ENCODE measurements at regions not wholly inside any gene's neighbourhood (a gene's known extent, or its start where the extent isn't known, plus 50 kb on each side); places are given as distances from the start of the nearest gene placed in this dataset.

DNA sequence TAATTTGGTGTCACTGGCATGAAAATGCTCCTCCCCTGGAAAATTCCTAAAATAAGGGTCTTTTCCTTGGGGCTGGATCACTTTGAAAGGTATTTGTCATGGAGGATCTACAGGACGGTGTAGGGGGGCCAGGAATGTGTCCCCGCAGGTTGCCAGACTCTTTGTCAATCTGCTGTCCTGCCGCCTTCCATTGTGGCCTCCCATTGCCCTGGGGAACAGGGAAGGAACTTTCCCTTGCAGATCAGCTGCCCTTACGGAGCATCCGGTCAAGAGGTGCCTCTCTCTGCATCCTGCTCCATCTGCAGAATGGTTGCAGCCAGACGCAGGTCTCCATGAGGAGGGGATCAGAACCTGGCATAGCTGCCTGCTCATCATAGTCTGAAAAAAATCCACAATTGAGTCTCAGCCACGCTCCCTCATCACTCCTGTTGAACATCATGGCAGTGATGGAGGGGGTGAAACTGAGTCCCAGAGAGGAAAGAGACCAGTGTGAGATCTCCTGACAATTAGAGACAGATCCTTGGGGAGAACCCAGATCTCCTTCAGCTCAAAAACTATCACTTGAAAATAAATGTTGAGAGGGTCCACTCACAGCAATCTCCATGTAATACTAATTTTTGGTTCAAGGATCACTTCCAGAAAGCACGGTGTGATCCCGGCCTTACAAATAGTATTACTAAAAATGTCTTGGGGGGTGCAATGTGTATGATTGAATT is 244.8 kb downstream of the MYCN start:
- Mint-ChIP-seq H3K4me3 (no peak overlapping the region), H3K4me1 (no peaks in the 10 kb centered on the region), H3K9me3 (ENCODE audit: insufficient read depth) (no peaks in the 10 kb centered on the region), H3K27me3 (peaks cover 20% of the 10 kb centered on the region), H3K27ac (no peak overlapping the region)
- WGBS (ENCODE audit: insufficient coverage): 89% methylated on average over 6 of the region's 9 CpGs
- Histone ChIP-seq H3K79me2 (ENCODE audit: control insufficient read depth, insufficient read depth, low read length) (no peaks in the 10 kb centered on the region), H3K4me1 (ENCODE audit: control insufficient read depth in 2 of 2, insufficient read depth in 2 of 2, low read length in 2 of 2) (no peaks in the 10 kb centered on the region), H3K4me3 (ENCODE audit: control extremely low read depth in 1 of 5, extremely low read depth in 1 of 5, insufficient read depth in 1 of 5, low read depth in 2 of 5, low read length in 4 of 5) (no peak overlapping the region), H3K9ac (ENCODE audit: low read length) (no peak overlapping the region), H4K20me1 (ENCODE audit: control insufficient read depth, insufficient read depth, low read length, poor library complexity, severe bottlenecking) (no peaks in the 10 kb centered on the region), H3K27ac (ENCODE audit: low read length in 2 of 2) (no peak overlapping the region), H2AFZ (ENCODE audit: insufficient read depth, low read depth, low read length, poor library complexity, severe bottlenecking) (no peak overlapping the region), H3K36me3 (replicated peaks in 1 of 2; ENCODE audit: control extremely low read depth in 1 of 2, control insufficient read depth in 1 of 2, extremely low read depth in 1 of 2, insufficient read depth in 2 of 2, low read length in 1 of 2) (no peaks in the 10 kb centered on the region), H3K27me3 (replicated peaks in 1 of 4; ENCODE audit: control extremely low read depth in 1 of 4, control insufficient read depth in 3 of 4, insufficient read depth in 4 of 4, low read length in 3 of 4) (no peaks in the 10 kb centered on the region), H3K4me2 (replicated peaks; ENCODE audit: low read depth, low read length, poor library complexity, severe bottlenecking) (no peak overlapping the region), H3K9me3 (ENCODE audit: control extremely low read depth in 1 of 3, control insufficient read depth in 2 of 3, insufficient read depth in 1 of 3, low read length in 2 of 3) (peaks cover 0 to 6% (median 0%) of the 10 kb centered on the region in 3 donors)
- ATAC-seq (ENCODE audit: low read depth) (no peak), DNase-seq (no peak)
- intact Hi-C loops (cut with micrococcal nuclease): no loop called here
- ChIA-PET POLR2A (no interaction called here), CTCF (no interaction called here)
- no peak for TF ChIP-seq EZH2 (IDR thresholded peaks at IDR 0.05; ENCODE audit: borderline replicate concordance, insufficient read depth, low read depth, low read length, poor library complexity, severe bottlenecking)
- TF ChIP-seq, protein P1, sequence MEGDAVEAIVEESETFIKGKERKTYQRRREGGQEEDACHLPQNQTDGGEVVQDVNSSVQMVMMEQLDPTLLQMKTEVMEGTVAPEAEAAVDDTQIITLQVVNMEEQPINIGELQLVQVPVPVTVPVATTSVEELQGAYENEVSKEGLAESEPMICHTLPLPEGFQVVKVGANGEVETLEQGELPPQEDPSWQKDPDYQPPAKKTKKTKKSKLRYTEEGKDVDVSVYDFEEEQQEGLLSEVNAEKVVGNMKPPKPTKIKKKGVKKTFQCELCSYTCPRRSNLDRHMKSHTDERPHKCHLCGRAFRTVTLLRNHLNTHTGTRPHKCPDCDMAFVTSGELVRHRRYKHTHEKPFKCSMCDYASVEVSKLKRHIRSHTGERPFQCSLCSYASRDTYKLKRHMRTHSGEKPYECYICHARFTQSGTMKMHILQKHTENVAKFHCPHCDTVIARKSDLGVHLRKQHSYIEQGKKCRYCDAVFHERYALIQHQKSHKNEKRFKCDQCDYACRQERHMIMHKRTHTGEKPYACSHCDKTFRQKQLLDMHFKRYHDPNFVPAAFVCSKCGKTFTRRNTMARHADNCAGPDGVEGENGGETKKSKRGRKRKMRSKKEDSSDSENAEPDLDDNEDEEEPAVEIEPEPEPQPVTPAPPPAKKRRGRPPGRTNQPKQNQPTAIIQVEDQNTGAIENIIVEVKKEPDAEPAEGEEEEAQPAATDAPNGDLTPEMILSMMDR (IDR thresholded peaks at IDR 0.05): no peak

DNA sequence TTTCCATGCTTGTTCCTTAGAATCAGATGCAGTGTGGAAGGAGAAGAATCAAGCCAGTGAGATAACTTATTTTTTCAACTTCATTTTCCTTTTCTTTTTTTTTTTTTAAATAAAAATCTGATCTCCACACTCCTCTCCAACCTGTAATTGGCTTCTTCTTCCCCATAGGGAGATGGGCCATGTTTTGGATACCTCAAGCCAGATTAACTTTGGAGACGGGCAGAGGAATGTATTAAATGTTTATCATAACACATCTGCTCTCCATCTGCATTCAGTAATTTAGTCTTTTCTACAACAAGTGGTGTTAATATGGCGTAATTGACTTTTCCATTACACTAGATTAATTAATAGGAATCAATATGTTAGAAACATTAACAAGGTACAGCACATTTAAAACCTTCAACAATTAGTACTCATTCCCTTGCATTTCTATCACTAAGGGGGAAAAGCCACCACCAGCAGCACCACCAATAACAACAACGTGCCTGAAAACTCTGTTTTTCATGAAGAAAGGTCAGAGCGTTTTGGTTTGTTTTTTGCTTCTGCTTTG is 244.1 kb downstream of the MYCN start:
- H3K79me2 ChIP-seq (ENCODE audit: control insufficient read depth, insufficient read depth, low read length): no peaks in the 10 kb centered on the region
- H3K4me1 ChIP-seq (ENCODE audit: control insufficient read depth in 2 of 2, insufficient read depth in 2 of 2, low read length in 2 of 2): no peaks in the 10 kb centered on the region
- ChIA-PET CTCF (no interaction called here), POLR2A (no interaction called here)
- DNase-seq (no peak), ATAC-seq (ENCODE audit: low read depth) (no peak)
- no peak overlapping the region for H3K27ac ChIP-seq (ENCODE audit: low read length in 2 of 2)
- H4K20me1 ChIP-seq (ENCODE audit: control insufficient read depth, insufficient read depth, low read length, poor library complexity, severe bottlenecking): no peaks in the 10 kb centered on the region
- no peak overlapping the region for H3K9ac ChIP-seq (ENCODE audit: low read length)
- no CpG with 5 or more reads among the region's 4 CpGs for WGBS (ENCODE audit: insufficient coverage)
- H3K36me3 ChIP-seq (replicated peaks in 1 of 2; ENCODE audit: control extremely low read depth in 1 of 2, control insufficient read depth in 1 of 2, extremely low read depth in 1 of 2, insufficient read depth in 2 of 2, low read length in 1 of 2): no peaks in the 10 kb centered on the region
- no peaks in the 10 kb centered on the region for H3K9me3 Mint-ChIP-seq (ENCODE audit: insufficient read depth)
- H3K27ac Mint-ChIP-seq: no peak overlapping the region
- H3K9me3 ChIP-seq (ENCODE audit: control extremely low read depth in 1 of 3, control insufficient read depth in 2 of 3, insufficient read depth in 1 of 3, low read length in 2 of 3): peaks cover 0 to 8% (median 0%) of the 10 kb centered on the region in 3 donors
- no peak overlapping the region for H3K4me3 Mint-ChIP-seq
- no peak overlapping the region for H2AFZ ChIP-seq (ENCODE audit: insufficient read depth, low read depth, low read length, poor library complexity, severe bottlenecking)
- H3K4me3 ChIP-seq (ENCODE audit: control extremely low read depth in 1 of 5, extremely low read depth in 1 of 5, insufficient read depth in 1 of 5, low read depth in 2 of 5, low read length in 4 of 5): no peak overlapping the region
- TF ChIP-seq, protein P1 (IDR thresholded peaks at IDR 0.05): no peak
- TF ChIP-seq EZH2 (IDR thresholded peaks at IDR 0.05; ENCODE audit: borderline replicate concordance, insufficient read depth, low read depth, low read length, poor library complexity, severe bottlenecking): no peak
- H3K27me3 ChIP-seq (replicated peaks in 1 of 4; ENCODE audit: control extremely low read depth in 1 of 4, control insufficient read depth in 3 of 4, insufficient read depth in 4 of 4, low read length in 3 of 4): no peaks in the 10 kb centered on the region
- H3K4me2 ChIP-seq (replicated peaks; ENCODE audit: low read depth, low read length, poor library complexity, severe bottlenecking): no peak overlapping the region
- H3K27me3 Mint-ChIP-seq: peaks cover 20% of the 10 kb centered on the region
- H3K4me1 Mint-ChIP-seq: no peaks in the 10 kb centered on the region
- intact Hi-C loops (cut with micrococcal nuclease): no loop called here

Measured in B cell (primary cell).